ENCODE measurements at regions not wholly inside any gene's neighbourhood (a gene's known extent, or its start where the extent isn't known, plus 50 kb on each side); places are given as distances from the start of the nearest gene placed in this dataset.

DNA sequence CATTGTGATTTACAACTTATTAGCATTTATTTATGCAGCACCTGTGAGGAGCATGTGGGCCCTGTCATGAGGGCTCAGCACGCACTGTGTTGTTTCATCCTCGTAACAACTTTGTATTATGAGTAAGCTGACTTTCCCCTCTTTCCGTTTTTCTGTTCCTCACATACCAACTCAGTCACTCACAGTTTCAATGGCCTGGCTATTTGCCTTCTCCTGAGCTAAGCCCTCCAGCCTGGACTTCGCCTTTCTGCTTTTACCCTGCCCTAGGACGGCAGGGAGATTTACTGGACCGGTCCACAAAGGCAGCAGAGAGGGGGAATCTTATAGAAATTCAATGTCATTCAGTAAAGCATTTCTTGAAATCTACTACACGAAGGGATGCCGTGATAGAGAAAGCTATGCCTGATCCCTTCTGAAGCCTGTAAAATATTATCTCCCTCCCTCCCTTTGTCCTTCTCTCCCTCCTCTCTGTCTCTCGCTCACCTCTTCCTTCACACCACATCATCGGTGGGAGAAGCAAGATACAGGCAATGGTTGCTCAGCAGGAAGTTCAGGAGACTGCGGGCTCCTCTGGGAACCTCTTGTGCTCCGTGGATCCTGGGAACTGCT, 219.2 kb upstream of the TBX3 start (continued):
- TF ChIP-seq POLR2A (IDR thresholded peaks at IDR 0.05; ENCODE audit: control extremely low read depth in 1 of 2, low read depth in 2 of 2, low read length in 2 of 2) (no peak), SP1 (IDR thresholded peaks at IDR 0.05; ENCODE audit: low read depth, low read length) (no peak)

All from H1 (cell line).